Coronary artery (tissue), 2 donors: ENCODE measurements at regions not wholly inside any gene's neighbourhood (a gene's known extent, or its start where the extent isn't known, plus 50 kb on each side); places are given as distances from the start of the nearest gene placed in this dataset.

Experiments
- DNase-seq: peaks from one replicate; pipeline ENCODE4 v3.0.0-alpha.2; 2017; ENCODE audit warnings: low spot score
- H3K27ac ChIP-seq, 2 donors: fragments of 200-600 bp; sonication (generic); one replicate each; pipeline ENCODE4 v1.5.1; 2016 to 2019
- H3K4me3 ChIP-seq: fragments of 200-600 bp; sonication (generic); 2 replicates; pipeline ENCODE4 v1.5.1; 2016; ENCODE audit warnings: mild to moderate bottlenecking, moderate library complexity
- TF ChIP-seq, protein P1 (sequence below): fragments of 200-600 bp; sonication (generic); IDR thresholded peaks from one replicate; pipeline ENCODE4 v1.5.1; 2019; ENCODE audit warnings: antibody characterized with exemption

DNA sequence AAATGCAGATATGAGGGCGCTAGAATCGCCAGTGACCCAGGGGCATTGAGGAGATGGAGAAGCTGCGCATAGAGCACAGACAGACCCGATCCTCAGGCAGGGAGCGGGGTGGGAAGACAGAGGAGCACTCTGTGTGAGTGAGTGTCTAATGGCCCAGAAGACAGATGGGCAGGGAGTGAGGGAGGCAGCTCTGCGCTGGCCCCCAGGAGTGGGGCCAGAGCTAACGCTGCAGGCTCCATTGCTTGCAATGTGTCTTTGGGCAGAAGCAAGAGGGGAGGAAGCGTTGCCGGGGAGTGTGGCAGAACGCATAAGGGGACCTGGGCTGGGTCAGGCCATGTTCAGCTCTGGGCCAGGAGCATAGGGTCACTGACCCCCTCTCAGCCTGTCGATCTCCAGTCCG is 207.0 kb downstream of the TBXT start:
- no peak overlapping the region for H3K4me3 ChIP-seq
- H3K27ac ChIP-seq: no peak overlapping the region
- no peak for DNase-seq
- TF ChIP-seq, protein P1, sequence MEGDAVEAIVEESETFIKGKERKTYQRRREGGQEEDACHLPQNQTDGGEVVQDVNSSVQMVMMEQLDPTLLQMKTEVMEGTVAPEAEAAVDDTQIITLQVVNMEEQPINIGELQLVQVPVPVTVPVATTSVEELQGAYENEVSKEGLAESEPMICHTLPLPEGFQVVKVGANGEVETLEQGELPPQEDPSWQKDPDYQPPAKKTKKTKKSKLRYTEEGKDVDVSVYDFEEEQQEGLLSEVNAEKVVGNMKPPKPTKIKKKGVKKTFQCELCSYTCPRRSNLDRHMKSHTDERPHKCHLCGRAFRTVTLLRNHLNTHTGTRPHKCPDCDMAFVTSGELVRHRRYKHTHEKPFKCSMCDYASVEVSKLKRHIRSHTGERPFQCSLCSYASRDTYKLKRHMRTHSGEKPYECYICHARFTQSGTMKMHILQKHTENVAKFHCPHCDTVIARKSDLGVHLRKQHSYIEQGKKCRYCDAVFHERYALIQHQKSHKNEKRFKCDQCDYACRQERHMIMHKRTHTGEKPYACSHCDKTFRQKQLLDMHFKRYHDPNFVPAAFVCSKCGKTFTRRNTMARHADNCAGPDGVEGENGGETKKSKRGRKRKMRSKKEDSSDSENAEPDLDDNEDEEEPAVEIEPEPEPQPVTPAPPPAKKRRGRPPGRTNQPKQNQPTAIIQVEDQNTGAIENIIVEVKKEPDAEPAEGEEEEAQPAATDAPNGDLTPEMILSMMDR: no peak

DNA sequence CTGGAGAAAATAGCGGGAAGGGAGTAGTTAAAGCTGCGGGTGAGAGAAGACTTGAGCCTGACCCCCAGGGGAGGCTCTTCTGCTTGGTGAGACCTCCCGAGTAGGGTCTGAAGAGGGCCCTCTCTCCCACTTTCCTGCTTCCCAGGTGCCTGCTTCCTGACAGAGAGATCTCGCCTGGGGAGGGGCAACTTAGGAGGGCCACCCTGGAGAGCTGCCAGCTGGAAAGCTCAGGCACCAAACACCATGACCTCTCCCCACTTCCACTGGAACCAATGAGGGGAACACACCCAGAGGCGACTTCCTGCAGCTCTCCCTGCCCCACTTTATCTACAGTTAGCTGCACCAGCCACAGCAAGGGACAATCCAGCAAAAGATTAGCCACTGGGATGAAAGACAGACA is 208.0 kb downstream of the TBXT start:
- no peak for DNase-seq
- TF ChIP-seq, protein P1: no peak
- H3K4me3 ChIP-seq: no peak overlapping the region
- H3K27ac ChIP-seq: no peak overlapping the region

DNA sequence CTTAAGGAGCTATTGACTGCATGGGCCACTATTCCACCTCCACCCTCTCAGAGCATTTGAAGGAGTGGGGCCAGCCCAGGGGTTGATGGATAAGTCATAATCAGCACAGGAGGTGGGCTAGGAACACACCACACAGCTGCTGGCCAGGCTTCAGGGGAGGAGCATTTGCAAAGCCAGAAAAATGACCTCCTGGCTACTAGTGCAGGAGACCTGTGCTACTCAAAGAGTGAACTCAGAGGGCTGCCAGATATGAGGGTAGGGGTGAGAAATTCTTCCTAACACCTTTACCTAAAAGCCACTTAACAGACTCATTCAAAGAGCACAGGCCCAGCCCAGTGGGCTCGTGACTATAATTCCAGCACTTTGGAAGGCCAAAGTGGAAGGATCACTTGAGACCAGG is 210.8 kb downstream of the TBXT start:
- Histone ChIP-seq H3K27ac (no peak overlapping the region), H3K4me3 (no peak overlapping the region)
- TF ChIP-seq, protein P1: no peak
- DNase-seq: no peak

DNA sequence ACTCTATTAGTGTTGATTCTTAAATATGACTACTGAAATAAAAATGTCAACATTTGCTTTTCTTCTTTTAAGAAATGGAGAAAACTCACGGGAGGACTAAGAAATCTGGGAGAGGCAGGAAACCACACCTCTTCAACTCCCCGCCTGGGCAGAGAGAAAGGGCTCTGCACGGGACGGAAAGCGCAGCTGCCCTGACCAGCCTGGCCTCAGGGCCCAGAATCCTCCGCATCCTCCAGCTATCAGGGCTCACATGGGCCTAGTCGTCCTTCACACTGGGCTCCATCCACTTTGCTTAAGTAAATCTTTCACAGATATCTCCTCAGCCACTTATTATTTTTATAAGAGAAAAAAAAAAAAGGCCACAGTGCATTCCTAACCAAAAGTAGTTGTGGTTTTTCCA is 215.1 kb downstream of the TBXT start:
- Histone ChIP-seq H3K4me3 (no peak overlapping the region), H3K27ac (no peak overlapping the region)
- TF ChIP-seq, protein P1: no peak
- DNase-seq: no peak

DNA sequence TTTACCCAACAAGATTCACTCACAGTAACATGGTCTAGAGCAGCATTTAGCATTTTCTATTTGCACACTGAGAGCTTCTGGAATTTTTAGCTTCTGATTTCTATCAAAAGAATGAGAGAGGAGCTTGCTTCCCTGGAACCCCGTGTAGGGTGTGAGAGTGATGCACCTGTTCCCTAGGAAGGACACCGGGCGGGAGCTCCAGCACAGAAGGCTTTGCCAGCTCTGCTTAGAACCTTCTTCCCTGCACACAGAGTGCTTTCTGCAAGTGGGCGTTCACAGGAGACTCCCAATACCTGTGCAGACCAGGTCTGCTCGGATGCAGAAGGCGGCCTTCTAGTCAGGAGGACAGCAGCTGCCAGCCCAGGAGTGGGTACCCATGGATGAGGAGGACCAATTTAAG is 217.3 kb downstream of the TBXT start:
- H3K4me3 ChIP-seq: no peak overlapping the region
- H3K27ac ChIP-seq: no peak overlapping the region
- peak; percentile 8 for DNase-seq
- TF ChIP-seq, protein P1: no peak

DNA sequence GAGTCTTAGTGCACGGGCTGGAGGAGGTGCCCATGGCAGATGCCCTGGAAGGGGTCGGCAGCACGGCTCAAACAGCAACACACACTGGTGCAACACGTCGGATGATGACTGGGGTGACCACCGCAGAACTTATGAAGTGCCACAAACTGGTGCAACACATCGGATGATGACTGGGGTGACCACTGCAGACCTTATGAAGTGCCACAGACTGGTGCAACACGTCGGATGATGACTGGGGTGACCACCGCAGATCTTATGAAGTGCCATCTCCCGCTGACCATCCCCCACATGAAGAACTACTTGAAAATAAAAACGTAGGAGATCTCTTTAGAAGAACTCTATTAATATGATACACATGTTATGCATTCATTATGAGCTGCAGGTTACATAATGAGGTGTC is 218.3 kb downstream of the TBXT start:
- TF ChIP-seq, protein P1: no peak
- DNase-seq: no peak
- no peak overlapping the region for H3K27ac ChIP-seq
- H3K4me3 ChIP-seq: no peak overlapping the region

DNA sequence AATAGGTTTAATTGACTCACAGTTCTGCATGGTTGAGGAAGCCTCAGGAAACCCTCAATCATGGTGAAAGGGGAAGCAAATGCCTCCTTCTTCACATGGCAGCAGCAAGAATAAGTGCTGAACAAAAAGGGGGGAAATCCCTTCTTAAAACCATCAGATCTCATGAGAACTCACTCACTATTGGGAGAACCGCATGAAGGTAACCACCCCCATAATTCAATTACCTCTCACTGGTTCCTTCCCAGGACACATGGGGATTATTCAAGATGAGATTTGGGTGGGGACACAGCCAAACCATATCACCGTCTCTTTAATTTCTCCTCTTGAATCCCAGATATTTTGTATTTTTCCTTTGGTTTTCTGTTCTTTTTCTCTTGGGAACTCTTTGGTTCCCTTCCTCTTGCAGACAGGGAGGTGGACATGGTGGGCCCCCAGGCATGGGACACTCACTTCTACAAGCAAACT is 223.6 kb downstream of the TBXT start:
- TF ChIP-seq, protein P1: no peak
- no peak for DNase-seq
- no peak overlapping the region for H3K4me3 ChIP-seq
- no peak overlapping the region for H3K27ac ChIP-seq
